GM12878 (cell line): ENCODE measurements at regions not wholly inside any gene's neighbourhood (a gene's known extent, or its start where the extent isn't known, plus 50 kb on each side); places are given as distances from the start of the nearest gene placed in this dataset.

ENCODE experiments used
- ATAC-seq: fragments of 200-7000 bp; cut with Tn5 transposase; 3 replicates; pipeline ENCODE4 v1.9.1; 2020; ENCODE audit warnings: mild to moderate bottlenecking, moderate library complexity
- BruUV-seq: library from RNA; stranded (reverse); fragments of 400-500 nt; replicated peaks from 2 replicates; lab custom pipeline; 2021; lab: Mats Ljungman, UMichigan
- CTCF ChIA-PET: fragments of 300-600 bp; sonication (Branson Sonifier 250); formaldehyde crosslinking; extraction: SDS; loops from one replicate; lab custom pipeline; 2021; ENCODE audit warnings: inconsistent platforms; lab: Yijun Ruan, JAX
- POLR2A ChIA-PET: fragments of 350-600 bp; formaldehyde crosslinking; extraction: SDS; loops from one replicate; lab custom pipeline; 2021; ENCODE audit warnings: inconsistent platforms; lab: Charles Lee
- RAD21 ChIA-PET: fragments of 300-600 bp; sonication (Branson Sonifier 250); formaldehyde crosslinking; loops from one replicate; lab custom pipeline; 2023; ENCODE audit warnings: antibody characterized with exemption; ENCODE audit not compliant: unreplicated experiment; lab: Charles Lee
- SMC1A ChIA-PET: fragments of 300-600 bp; sonication (Branson Sonifier 250); formaldehyde crosslinking; loops from one replicate; lab custom pipeline; 2023; ENCODE audit not compliant: unreplicated experiment, uncharacterized antibody; lab: Charles Lee
- DNase-seq: peaks from one replicate; pipeline ENCODE4 v3.0.0-alpha.2; 2011; ENCODE audit warnings: low read depth, low spot score
- FAIRE-seq: peaks from 3 replicates; lab custom pipeline; 2011; peaks lifted over from hg19 to GRCh38; lab: Jason Lieb, UNC
- H2AFZ ChIP-seq: 2 replicates; pipeline ENCODE4 v1.6.0; 2011; ENCODE audit warnings: low read depth, low read length, control low read depth; ENCODE audit not compliant: control insufficient read depth
- H3K27ac ChIP-seq: 2 replicates; pipeline ENCODE4 v1.5.1; 2011; ENCODE audit warnings: control low read depth; ENCODE audit not compliant: control insufficient read depth, insufficient read depth
- H3K27me3 ChIP-seq, 2 experiments: replicated peaks in 1 of 2; 2 replicates each; pipeline versions ENCODE4 v1.6.0 to v1.6.1; 2011; ENCODE audit warnings: low read length in 1 of 2; ENCODE audit not compliant: control insufficient read depth in 2 of 2, insufficient read depth in 2 of 2
- H3K36me3 ChIP-seq, 2 experiments: 2 replicates each; pipeline ENCODE4 v1.5.1; 2011; ENCODE audit warnings: low read length in 1 of 2; ENCODE audit not compliant: control insufficient read depth in 2 of 2, insufficient read depth in 2 of 2
- H3K4me1 ChIP-seq: 2 replicates; pipeline ENCODE4 v1.6.1; 2011; ENCODE audit warnings: mild to moderate bottlenecking, low read length, moderate library complexity, mixed read lengths; ENCODE audit not compliant: control insufficient read depth, insufficient read depth
- H3K4me2 ChIP-seq: 2 replicates; pipeline ENCODE4 v1.6.0; 2011; ENCODE audit warnings: control low read depth; ENCODE audit not compliant: control insufficient read depth, insufficient read depth
- H3K4me3 ChIP-seq: fragments of 200-600 bp; sonication (generic); 2 replicates; pipeline ENCODE4 v1.5.1; 2016
- H3K79me2 ChIP-seq: 2 replicates; pipeline ENCODE4 v1.6.0; 2011; ENCODE audit warnings: low read length; ENCODE audit not compliant: control insufficient read depth, insufficient read depth
- H3K9ac ChIP-seq: 2 replicates; pipeline ENCODE4 v1.8.0; 2011; ENCODE audit warnings: low read length, control low read depth, mixed read lengths; ENCODE audit not compliant: control insufficient read depth, insufficient read depth
- H3K9me3 ChIP-seq: replicated peaks from 3 replicates; pipeline ENCODE4 v1.5.1; 2011; ENCODE audit warnings: mild to moderate bottlenecking, low read length; ENCODE audit not compliant: control insufficient read depth, insufficient read depth
- H4K20me1 ChIP-seq: 2 replicates; pipeline ENCODE4 v1.6.0; 2011; ENCODE audit not compliant: control insufficient read depth, insufficient read depth
- NR2C2 ChIP-seq: IDR thresholded peaks from 2 replicates; pipeline ENCODE4 v1.6.1; 2011; ENCODE audit warnings: borderline replicate concordance, low read depth; ENCODE audit not compliant: control insufficient read depth, insufficient read length
- TBL1XR1 ChIP-seq: IDR thresholded peaks from 2 replicates; pipeline ENCODE4 v1.6.1; 2012; ENCODE audit warnings: low read depth, low read length, improper control_type of control experiment
- WGBS: methylation state at CpG from one replicate; pipeline ENCODE4 v1.1.6; 2016; ENCODE audit warnings: low lambda C conversion rate; ENCODE audit not compliant: insufficient replicate concordance, insufficient coverage; ENCODE audit errors: missing lambda C conversion rate; 5-methylcytosine and 5-hydroxymethylcytosine counted together
- in situ Hi-C: fragments of 300-500 bp; cut with MboI; formaldehyde crosslinking; loops from 9 replicates; pipeline ENCODE4 v1.14.3; 2018; ENCODE audit warnings: mixed read lengths
- intact Hi-C: fragments of 100-400 bp; cut with micrococcal nuclease; formaldehyde crosslinking; loops from one replicate; pipeline ENCODE4 v1.14.2; 2022; ENCODE audit not compliant: unreplicated experiment
- TF ChIP-seq, protein P1 (sequence below): IDR thresholded peaks from 2 replicates; pipeline ENCODE4 v1.6.1; 2011; ENCODE audit warnings: low read depth, mild to moderate bottlenecking, low read length, moderate library complexity, borderline replicate concordance; ENCODE audit errors: extremely low read depth
- TF ChIP-seq, protein P2 (sequence below): fragments of 450-650 bp; formaldehyde crosslinking; IDR thresholded peaks from 2 replicates; pipeline ENCODE4 v1.4.0; 2022; ENCODE audit warnings: mild to moderate bottlenecking, moderate library complexity
- TF ChIP-seq, protein P3 (sequence below): fragments of 450-650 bp; IDR thresholded peaks from 2 replicates; pipeline ENCODE4 v1.6.1; 2017; ENCODE audit warnings: mild to moderate bottlenecking, moderate library complexity
- TF ChIP-seq, protein P4 (sequence below): fragments of 150-350 bp; IDR thresholded peaks from 2 replicates; pipeline ENCODE4 v1.6.1; 2014; ENCODE audit warnings: mild to moderate bottlenecking, low read depth, low read length

DNA sequence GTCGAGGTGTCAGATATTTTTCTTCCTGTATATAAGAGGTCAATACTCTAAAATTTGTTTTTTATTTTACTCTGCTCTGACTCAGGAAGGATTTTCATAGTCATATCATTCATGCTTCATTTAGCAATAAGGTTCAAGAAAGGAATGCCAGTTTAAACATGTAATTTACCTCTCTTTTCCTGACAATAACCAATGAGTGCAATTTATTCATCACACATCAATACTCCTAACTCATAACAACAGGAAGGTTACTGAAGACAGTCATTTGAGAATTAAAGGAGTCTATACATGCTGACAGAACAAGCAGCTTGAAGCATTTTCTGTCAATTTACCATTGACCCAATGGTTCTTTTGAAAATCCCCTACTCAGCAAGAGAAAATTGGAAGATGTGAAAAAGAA lies 190.3 kb upstream of the RPS6KA3 start:
- FAIRE-seq = no peak
- H3K9me3 ChIP-seq = no peaks in the 10 kb centered on the region
- H3K4me3 ChIP-seq = no peak overlapping the region
- BruUV-seq = no TSS peak
- intact Hi-C loops = no loop called here
- in situ Hi-C loops = no loop called here
- H3K36me3 ChIP-seq = no peaks in the 10 kb centered on the region
- no peak overlapping the region for H2AFZ ChIP-seq
- TF ChIP-seq, protein P1, sequence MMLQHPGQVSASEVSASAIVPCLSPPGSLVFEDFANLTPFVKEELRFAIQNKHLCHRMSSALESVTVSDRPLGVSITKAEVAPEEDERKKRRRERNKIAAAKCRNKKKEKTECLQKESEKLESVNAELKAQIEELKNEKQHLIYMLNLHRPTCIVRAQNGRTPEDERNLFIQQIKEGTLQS = no peak
- TF ChIP-seq TBL1XR1 = no peak
- TF ChIP-seq, protein P2, sequence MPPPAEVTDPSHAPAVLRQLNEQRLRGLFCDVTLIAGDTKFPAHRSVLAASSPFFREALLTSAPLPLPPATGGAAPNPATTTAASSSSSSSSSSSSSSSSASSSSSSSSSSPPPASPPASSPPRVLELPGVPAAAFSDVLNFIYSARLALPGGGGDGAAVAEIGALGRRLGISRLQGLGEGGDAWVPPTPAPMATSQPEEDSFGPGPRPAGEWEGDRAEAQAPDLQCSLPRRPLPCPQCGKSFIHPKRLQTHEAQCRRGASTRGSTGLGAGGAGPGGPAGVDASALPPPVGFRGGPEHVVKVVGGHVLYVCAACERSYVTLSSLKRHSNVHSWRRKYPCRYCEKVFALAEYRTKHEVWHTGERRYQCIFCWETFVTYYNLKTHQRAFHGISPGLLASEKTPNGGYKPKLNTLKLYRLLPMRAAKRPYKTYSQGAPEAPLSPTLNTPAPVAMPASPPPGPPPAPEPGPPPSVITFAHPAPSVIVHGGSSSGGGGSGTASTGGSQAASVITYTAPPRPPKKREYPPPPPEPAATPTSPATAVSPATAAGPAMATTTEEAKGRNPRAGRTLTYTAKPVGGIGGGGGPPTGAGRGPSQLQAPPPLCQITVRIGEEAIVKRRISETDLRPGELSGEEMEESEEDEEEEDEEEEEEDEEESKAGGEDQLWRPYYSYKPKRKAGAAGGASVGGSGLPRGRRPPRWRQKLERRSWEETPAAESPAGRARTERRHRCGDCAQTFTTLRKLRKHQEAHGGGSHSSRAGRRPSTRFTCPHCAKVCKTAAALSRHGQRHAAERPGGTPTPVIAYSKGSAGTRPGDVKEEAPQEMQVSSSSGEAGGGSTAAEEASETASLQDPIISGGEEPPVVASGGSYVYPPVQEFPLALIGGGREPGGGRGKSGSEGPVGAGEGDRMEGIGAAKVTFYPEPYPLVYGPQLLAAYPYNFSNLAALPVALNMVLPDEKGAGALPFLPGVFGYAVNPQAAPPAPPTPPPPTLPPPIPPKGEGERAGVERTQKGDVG (CRISPR knock-in tag) = no peak
- TF ChIP-seq, protein P3, sequence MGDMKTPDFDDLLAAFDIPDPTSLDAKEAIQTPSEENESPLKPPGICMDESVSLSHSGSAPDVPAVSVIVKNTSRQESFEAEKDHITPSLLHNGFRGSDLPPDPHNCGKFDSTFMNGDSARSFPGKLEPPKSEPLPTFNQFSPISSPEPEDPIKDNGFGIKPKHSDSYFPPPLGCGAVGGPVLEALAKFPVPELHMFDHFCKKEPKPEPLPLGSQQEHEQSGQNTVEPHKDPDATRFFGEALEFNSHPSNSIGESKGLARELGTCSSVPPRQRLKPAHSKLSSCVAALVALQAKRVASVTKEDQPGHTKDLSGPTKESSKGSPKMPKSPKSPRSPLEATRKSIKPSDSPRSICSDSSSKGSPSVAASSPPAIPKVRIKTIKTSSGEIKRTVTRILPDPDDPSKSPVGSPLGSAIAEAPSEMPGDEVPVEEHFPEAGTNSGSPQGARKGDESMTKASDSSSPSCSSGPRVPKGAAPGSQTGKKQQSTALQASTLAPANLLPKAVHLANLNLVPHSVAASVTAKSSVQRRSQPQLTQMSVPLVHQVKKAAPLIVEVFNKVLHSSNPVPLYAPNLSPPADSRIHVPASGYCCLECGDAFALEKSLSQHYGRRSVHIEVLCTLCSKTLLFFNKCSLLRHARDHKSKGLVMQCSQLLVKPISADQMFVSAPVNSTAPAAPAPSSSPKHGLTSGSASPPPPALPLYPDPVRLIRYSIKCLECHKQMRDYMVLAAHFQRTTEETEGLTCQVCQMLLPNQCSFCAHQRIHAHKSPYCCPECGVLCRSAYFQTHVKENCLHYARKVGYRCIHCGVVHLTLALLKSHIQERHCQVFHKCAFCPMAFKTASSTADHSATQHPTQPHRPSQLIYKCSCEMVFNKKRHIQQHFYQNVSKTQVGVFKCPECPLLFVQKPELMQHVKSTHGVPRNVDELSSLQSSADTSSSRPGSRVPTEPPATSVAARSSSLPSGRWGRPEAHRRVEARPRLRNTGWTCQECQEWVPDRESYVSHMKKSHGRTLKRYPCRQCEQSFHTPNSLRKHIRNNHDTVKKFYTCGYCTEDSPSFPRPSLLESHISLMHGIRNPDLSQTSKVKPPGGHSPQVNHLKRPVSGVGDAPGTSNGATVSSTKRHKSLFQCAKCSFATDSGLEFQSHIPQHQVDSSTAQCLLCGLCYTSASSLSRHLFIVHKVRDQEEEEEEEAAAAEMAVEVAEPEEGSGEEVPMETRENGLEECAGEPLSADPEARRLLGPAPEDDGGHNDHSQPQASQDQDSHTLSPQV = no peak
- TF ChIP-seq NR2C2 = no peak
- TF ChIP-seq, protein P4, sequence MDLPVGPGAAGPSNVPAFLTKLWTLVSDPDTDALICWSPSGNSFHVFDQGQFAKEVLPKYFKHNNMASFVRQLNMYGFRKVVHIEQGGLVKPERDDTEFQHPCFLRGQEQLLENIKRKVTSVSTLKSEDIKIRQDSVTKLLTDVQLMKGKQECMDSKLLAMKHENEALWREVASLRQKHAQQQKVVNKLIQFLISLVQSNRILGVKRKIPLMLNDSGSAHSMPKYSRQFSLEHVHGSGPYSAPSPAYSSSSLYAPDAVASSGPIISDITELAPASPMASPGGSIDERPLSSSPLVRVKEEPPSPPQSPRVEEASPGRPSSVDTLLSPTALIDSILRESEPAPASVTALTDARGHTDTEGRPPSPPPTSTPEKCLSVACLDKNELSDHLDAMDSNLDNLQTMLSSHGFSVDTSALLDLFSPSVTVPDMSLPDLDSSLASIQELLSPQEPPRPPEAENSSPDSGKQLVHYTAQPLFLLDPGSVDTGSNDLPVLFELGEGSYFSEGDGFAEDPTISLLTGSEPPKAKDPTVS = no peak
- TF ChIP-seq, all 136 proteins: peak for 0
- H3K9ac ChIP-seq = no peak overlapping the region
- no peak overlapping the region for H3K4me2 ChIP-seq
- ChIA-PET CTCF (no interaction called here), RAD21 (interaction anchor here (0.6 kb wide), 1 partner anchor 73 kb away, joined by 3 read pairs; no protein-coding TSS in a partner anchor), POLR2A (no interaction called here), SMC1A (no interaction called here)
- no peaks in the 10 kb centered on the region for H4K20me1 ChIP-seq
- no peaks in the 10 kb centered on the region for H3K27me3 ChIP-seq
- ATAC-seq = no peak
- WGBS = 57% methylated on average over 1 of the region's 1 CpG
- H3K79me2 ChIP-seq = no peaks in the 10 kb centered on the region
- DNase-seq = no peak
- peaks cover 3% of the 10 kb centered on the region; the same call in 1 of the 2 replicates for H3K4me1 ChIP-seq
- no peak overlapping the region for H3K27ac ChIP-seq
